Head of caudate nucleus (tissue), 42 donors: ENCODE measurements at regions not wholly inside any gene's neighbourhood (a gene's known extent, or its start where the extent isn't known, plus 50 kb on each side); places are given as distances from the start of the nearest gene placed in this dataset.
A peak's percentile ranks its signal among the peaks of the same experiment; 100 is the strongest.
"Not testable (repeated sequence)": the region's sequence is repeated elsewhere in the genome, so short reads cannot be mapped to it uniquely, and the experiment has no call there.

Experiments used
- DNase-seq, 42 donors: peaks; one replicate each; pipeline versions ENCODE4 v3.0.0 to v3.0.0-alpha.2; 2020 to 2021; ENCODE audit warnings: mixed read lengths in 7 of 42
- intact Hi-C: fragments of 100-400 bp; cut with DNase I; formaldehyde crosslinking; loops from one replicate; pipeline ENCODE4 v1.15.0; 2022

- peak in 1 of 42 donors; percentile 24 for DNase-seq
- intact Hi-C loops = loop anchor here (5.0 kb wide), 1 partner anchor 325 kb away; no protein-coding TSS in a partner anchor
Measured at GRCh38 chr1:115462566-115463076, 124.6 kb upstream of the NGF start.

GRCh38 chr1:115461526-115461925, 123.5 kb upstream of the NGF start:
- DNase-seq = no peak
- intact Hi-C loops = loop anchor here (5.0 kb wide), 1 partner anchor 324 kb away; no protein-coding TSS in a partner anchor

GRCh38 chr1:115459161-115459560, 121.1 kb upstream of the NGF start:
- DNase-seq = no peak
- intact Hi-C loops = no loop called here

- DNase-seq = no peak
- intact Hi-C loops = no loop called here
Measured at GRCh38 chr1:115458426-115459114, 120.5 kb upstream of the NGF start.

- DNase-seq = no peak
- intact Hi-C loops = no loop called here
Measured at GRCh38 chr1:115457289-115457688, 119.2 kb upstream of the NGF start.

- no peak for DNase-seq
- intact Hi-C loops = no loop called here
Measured at GRCh38 chr1:115456441-115456961, 118.5 kb upstream of the NGF start.

GRCh38 chr1:115454837-115455511, 116.9 kb upstream of the NGF start:
- intact Hi-C loops = no loop called here
- DNase-seq = no peak

GRCh38 chr1:115453666-115454065, 115.6 kb upstream of the NGF start:
- DNase-seq = no peak
- intact Hi-C loops = no loop called here

- no peak for DNase-seq
- intact Hi-C loops = no loop called here
Measured at GRCh38 chr1:115452600-115453329, 114.7 kb upstream of the NGF start.

- DNase-seq = no peak
- intact Hi-C loops = no loop called here
Measured at GRCh38 chr1:115450501-115451040, 112.5 kb upstream of the NGF start.

- intact Hi-C loops = no loop called here
- no peak for DNase-seq
Measured at GRCh38 chr1:115448282-115449044, 110.4 kb upstream of the NGF start.

- no peak for DNase-seq
- intact Hi-C loops = no loop called here
Measured at GRCh38 chr1:115447672-115448071, 109.6 kb upstream of the NGF start.

- no peak for DNase-seq
- intact Hi-C loops = no loop called here
Measured at GRCh38 chr1:115445090-115445489, 107.0 kb upstream of the NGF start.

GRCh38 chr1:115440733-115441132, 102.7 kb upstream of the NGF start:
- DNase-seq = no peak

GRCh38 chr1:115439520-115439919, 101.5 kb upstream of the NGF start:
- intact Hi-C loops, DNase-seq: not testable (repeated sequence)

More at GRCh38 chr1:115440733-115441132, 102.7 kb upstream of the NGF start:
- intact Hi-C loops = no loop called here

GRCh38 chr1:115437196-115437595, 99.1 kb upstream of the NGF start:
- no peak for DNase-seq
- intact Hi-C loops = no loop called here

GRCh38 chr1:115436596-115436995, 98.5 kb upstream of the NGF start:
- no peak for DNase-seq
- intact Hi-C loops = no loop called here

- intact Hi-C loops = no loop called here
- DNase-seq = no peak
Measured at GRCh38 chr1:115433483-115433882, 95.4 kb upstream of the NGF start.

- no peak for DNase-seq
- intact Hi-C loops = no loop called here
Measured at GRCh38 chr1:115432061-115432460, 94.0 kb upstream of the NGF start.
